HG02943 (cell line): ENCODE measurements at regions not wholly inside any gene's neighbourhood (a gene's known extent, or its start where the extent isn't known, plus 50 kb on each side); places are given as distances from the start of the nearest gene placed in this dataset.

ENCODE experiments used
- ATAC-seq: cut with Tn5 transposase; IDR thresholded peaks from one replicate; pipeline ENCODE4 v1.9.1; 2021; ENCODE audit warnings: mild to moderate bottlenecking, low read depth, moderate library complexity; ENCODE audit not compliant: unreplicated experiment

- ATAC-seq, result no peak
Measured at GRCh38 chr1:235027076-235027861, 101.4 kb downstream of the TOMM20 start.

- ATAC-seq, result no peak
Measured at GRCh38 chr1:235025422-235025984, 103.1 kb downstream of the TOMM20 start.

GRCh38 chr1:235024711-235025421, 103.8 kb downstream of the TOMM20 start:
- no peak for ATAC-seq

GRCh38 chr1:235023711-235024439, 104.8 kb downstream of the TOMM20 start:
- no peak for ATAC-seq

- no peak for ATAC-seq
Measured at GRCh38 chr1:235022981-235023710, 105.5 kb downstream of the TOMM20 start.

GRCh38 chr1:235022341-235022980, 106.2 kb downstream of the TOMM20 start:
- ATAC-seq, result no peak

- ATAC-seq, result no peak
Measured at GRCh38 chr1:235021815-235022214, 106.8 kb downstream of the TOMM20 start.

- ATAC-seq, result no peak
Measured at GRCh38 chr1:235021321-235021720, 107.3 kb downstream of the TOMM20 start.

- no peak for ATAC-seq
Measured at GRCh38 chr1:235019961-235020360, 108.7 kb downstream of the TOMM20 start.

- ATAC-seq, result no peak
Measured at GRCh38 chr1:235019471-235019870, 109.2 kb downstream of the TOMM20 start.

GRCh38 chr1:235018720-235019444, 109.8 kb downstream of the TOMM20 start:
- no peak for ATAC-seq

GRCh38 chr1:235018161-235018560, 110.5 kb downstream of the TOMM20 start:
- ATAC-seq, result no peak

GRCh38 chr1:235017719-235018118, 110.9 kb downstream of the TOMM20 start:
- no peak for ATAC-seq

GRCh38 chr1:235017191-235017590, 111.4 kb downstream of the TOMM20 start:
- no peak for ATAC-seq

- ATAC-seq, result no peak
Measured at GRCh38 chr1:235015291-235015985, 113.2 kb downstream of the TOMM20 start.

GRCh38 chr1:235014756-235015155, 113.9 kb downstream of the TOMM20 start:
- no peak for ATAC-seq

- no peak for ATAC-seq
Measured at GRCh38 chr1:235013512-235013911, 115.1 kb downstream of the TOMM20 start.

- ATAC-seq, result no peak
Measured at GRCh38 chr1:235012436-235013210, 116.0 kb downstream of the TOMM20 start.
